GM04504 (cell line): ENCODE measurements at regions not wholly inside any gene's neighbourhood (a gene's known extent, or its start where the extent isn't known, plus 50 kb on each side); places are given as distances from the start of the nearest gene placed in this dataset.

ENCODE experiments used
- DNase-seq: peaks from one replicate; pipeline ENCODE4 v3.0.0-alpha.2; 2012; ENCODE audit warnings: low read depth

DNA sequence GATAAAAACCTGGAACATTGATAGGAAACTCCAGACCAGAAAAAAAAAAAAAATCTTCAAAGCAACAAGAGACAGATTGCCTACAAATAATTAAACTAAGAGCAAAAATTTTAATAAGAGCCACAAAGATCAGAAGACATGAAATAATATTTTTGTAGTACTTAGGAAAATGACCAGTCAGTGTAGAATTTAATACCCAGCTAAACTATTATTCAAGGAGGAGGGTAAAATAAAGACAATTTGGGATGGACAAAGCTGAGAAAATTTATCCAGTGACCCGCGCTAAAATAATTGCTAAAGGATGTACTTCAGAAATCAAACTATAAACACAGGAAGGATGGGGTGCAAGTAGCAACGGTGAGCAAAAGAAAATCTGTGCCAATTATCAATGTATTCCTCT, 133.2 kb downstream of the AQP9 start:
- no peak for DNase-seq

GRCh38 chr15:58273104-58273503, 134.9 kb downstream of the AQP9 start:
- no peak for DNase-seq

DNA sequence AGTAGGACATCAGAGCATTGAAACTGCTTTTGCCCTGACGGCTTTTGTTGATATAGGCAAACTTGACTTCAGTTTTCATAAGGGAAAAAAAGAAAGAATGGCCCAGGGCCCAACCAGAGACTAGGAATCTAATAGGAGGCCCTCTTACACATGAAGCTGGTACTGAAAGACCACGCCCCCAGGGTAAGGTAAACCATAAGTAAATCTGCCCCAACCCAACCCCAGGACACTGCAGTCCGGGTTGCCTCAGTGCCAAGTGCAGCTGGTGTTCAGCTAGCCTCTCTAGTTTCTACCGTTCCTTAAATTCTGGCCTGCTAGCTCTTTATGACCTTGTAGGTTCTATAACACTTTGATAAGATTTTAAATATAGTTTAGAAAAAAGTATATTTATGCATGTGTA, 136.7 kb downstream of the AQP9 start:
- DNase-seq, result no peak

- no peak for DNase-seq
Measured at GRCh38 chr15:58275785-58276184, 137.6 kb downstream of the AQP9 start.

- no peak for DNase-seq
Measured at GRCh38 chr15:58276924-58277323, 138.7 kb downstream of the AQP9 start.

DNA sequence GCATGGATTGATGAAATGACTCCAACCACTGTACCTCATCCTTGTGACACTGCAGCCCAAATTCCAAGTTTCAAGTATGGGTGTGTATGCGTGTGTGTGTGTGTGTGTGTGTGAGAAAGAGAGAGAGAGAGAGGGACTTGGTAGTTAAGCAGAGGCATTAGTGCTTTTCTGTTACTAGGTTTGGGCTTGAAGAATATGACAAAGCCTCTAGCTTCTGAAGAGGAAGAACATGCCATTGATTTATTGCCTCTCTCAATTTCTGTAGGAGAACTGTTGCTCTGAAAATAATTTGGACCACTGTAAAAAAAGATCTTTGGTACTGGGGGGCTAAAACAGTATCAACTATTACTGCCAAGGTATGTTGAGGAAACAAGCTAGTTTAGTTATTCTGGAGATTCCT, 139.2 kb downstream of the AQP9 start:
- no peak for DNase-seq

- no peak for DNase-seq
Measured at GRCh38 chr15:58279106-58279505, 140.9 kb downstream of the AQP9 start.

DNA sequence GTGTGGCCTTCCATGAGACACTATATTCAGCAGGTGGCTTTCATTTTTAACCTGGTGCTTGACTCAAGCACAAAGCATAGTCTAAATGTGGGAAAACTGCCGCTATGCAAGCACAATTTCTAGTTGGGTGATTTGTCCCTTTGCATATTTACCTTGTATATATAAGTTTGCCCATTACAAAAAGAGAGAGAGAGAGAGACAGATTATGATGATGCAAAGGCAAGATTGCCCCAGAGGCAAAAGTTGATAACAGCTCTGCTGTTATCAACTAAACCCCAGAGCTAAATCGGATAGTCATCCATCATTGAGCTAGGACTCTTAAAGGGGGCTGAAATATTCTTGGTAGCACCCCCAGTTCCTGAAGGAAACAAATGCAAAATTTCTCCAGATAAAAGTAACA, 141.5 kb downstream of the AQP9 start:
- DNase-seq, result no peak

DNA sequence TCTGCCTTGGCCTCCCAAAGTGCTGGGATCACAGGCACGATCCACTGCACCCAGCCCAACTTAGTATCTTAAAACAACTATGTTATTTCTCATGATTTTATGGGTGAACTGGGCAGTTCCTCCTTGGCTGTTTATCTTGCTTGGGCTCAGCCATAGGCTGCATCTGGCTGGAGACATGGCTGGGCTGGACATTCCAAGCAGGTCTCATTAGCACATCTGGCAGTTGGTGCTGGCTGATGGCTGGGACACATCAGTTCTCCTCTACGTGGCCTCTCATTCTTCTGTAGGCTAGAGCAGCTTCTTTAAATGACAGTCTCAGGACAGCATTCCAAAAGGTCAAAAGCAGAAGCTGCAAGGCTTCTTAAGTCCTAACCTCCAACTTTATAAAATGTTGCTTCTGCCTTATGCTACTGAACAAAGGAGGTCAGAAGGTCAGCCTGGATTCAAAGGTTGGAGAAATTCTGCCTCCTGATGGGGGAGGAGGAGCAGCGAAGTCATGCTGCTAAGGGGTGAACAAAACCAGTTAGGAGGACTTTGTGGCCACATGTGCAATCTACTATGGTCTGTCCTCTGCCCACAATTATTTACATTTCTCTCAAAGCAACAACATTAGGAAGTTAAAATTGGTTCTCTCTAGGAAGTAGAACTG, 144.0 kb downstream of the AQP9 start:
- no peak for DNase-seq

DNA sequence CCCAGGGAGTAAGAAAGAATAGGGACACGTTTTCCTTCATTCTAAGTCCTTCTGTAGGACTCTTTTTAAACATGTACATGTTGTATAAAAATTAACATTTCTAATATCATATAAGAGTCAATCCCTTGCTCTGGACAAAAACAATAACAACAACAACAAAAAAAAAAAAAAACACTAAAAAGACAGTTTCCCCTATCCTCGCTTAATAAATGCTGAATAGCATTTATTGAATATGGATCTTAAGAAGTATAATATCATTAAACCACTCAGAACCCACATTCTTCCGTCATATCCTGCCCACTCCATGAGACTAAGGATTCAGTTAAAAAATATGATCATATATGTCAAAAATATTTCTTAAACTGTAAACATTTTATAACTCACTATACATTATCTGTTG, 145.1 kb downstream of the AQP9 start:
- DNase-seq, result no peak

- DNase-seq, result no peak
Measured at GRCh38 chr15:58284293-58284692, 146.1 kb downstream of the AQP9 start.

GRCh38 chr15:58285212-58285920, 146.4 kb upstream of the LIPC start:
- no peak for DNase-seq

GRCh38 chr15:58285921-58286278, 145.9 kb upstream of the LIPC start:
- DNase-seq, result no peak

DNA sequence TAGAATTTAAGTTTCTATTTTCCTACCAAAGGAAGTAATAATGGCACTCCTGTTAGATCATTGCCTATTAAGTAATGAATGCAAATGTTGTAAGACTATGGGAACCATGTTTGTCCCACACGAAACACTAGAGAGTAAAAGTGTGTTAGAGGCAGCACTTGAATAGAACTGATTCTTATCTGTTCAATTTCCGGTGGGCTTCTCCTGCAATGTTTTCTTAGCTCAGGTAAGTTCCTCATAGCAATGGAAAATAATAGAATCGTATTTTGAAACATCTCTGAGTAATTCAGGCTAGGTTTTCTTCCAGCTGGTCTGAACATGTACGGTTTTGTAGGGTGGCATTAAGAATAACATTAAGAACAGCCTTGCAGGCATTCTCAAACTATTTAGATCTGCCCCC, 145.3 kb upstream of the LIPC start:
- no peak for DNase-seq

DNA sequence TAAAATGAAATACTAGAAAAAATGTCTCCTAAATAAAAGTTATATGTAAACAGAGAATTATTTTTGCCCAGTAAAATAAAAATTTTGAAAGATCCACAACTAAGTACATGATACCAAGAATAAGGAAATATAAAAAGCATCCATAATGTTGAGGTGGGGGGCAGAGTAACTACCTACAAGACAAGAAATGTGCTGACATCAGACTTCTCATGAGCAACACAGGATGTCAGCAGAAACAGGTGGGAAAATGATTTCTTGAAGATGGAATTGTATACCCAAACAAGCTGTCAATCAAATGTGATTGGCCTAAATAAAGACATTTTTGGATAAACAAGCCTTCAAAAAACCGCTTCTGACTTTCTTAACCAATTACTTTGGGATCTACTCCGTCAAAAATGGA, 143.9 kb upstream of the LIPC start:
- no peak for DNase-seq

- DNase-seq, result no peak
Measured at GRCh38 chr15:58288592-58288991, 143.2 kb upstream of the LIPC start.

DNA sequence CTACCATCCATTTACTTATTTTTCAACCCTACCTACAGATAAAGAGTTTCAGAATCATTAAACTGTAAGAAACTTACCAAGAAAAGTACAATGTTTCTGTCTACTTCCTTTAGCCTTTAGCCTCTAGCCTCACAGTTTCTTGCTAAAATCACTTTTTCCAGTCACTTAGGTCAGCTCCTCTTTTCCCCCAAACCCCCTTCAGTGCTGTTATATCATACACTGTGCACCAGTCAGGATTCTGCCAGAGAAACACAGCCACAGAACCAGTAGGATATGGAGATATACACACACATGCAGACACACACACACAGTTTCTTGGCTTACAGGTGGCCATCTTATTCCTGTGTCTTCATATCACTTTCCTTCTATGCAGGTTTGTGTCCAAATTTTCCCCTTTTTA, 139.9 kb upstream of the LIPC start:
- DNase-seq, result no peak

- DNase-seq, result no peak
Measured at GRCh38 chr15:58292751-58293175, 139.0 kb upstream of the LIPC start.

GRCh38 chr15:58293622-58294550, 137.9 kb upstream of the LIPC start:
- DNase-seq, result no peak

GRCh38 chr15:58294681-58295254, 137.0 kb upstream of the LIPC start:
- DNase-seq, result no peak

DNA sequence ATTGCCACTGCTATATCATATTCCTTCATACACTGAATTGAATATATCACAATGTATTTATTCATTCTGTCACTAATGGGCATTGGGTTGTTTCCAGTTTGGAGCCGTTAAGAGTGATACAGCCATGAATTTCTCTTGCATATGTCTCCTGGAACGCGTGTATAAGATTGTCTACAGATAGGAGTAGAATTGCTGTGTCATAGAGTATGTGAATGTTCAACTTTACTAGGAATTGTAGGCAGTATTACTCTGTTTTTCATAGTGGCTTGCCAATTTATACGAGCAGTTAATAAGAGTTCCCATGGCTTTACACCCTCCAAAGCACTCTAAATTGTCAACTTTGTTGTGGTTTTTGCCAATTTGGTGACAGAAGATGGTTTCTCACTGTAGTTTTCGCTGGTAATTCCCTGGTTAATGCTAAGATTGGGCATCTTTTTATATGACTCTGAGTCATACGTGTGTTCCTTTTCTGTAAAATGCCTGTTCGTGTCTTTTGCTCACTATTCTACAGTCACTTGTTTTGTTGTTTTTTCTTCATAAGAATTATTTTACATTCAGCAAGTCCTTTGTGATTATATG, 136.1 kb upstream of the LIPC start:
- DNase-seq, result no peak

GRCh38 chr15:58296276-58296675, 135.5 kb upstream of the LIPC start:
- no peak for DNase-seq
